ENCODE measurements at regions not wholly inside any gene's neighbourhood (a gene's known extent, or its start where the extent isn't known, plus 50 kb on each side); places are given as distances from the start of the nearest gene placed in this dataset.

DNA sequence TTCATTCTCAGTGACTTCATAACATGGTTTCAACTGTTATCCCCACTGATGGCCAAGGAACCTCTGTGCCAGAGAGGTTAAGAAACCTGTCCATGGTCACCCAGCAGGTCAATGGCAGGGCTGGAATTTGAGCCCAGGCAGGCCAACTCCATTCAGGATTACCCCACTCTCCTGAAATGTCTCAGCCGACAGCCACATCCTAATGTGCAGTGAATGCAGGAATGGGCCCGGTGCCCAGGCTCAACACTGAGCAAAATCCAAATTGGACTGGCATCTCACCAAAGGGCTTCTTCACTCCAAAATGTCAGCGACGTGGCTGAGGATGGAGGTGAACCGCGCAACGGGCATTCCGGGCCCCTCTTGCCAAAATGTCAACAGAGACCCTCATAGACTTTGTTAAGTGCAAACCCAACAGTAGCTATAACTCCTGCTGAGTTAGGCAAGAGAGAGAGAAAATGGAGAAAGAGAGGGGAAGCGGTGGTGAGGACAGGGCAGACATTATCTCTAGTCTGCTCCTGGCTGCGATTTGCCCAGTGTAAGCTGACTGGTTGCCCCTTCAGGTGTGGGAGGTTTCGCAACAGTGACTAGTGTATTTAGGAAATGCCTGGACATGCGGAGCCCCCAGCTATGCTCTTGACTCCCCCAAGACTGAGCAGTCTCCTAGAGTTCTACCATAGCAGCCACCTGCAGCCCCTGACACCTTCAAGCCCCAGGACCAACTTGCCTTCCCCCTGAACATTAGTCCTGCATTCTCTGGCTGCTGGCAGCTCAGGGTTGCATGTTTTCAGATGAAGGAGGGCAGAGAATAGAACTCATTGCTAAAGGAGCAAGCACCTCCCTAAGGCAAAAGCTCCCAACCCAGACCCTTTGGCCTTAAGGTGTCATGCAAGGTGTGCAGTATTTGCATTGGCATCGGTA lies 167.7 kb downstream of the ANAPC1 start:
- TF ChIP-seq EZH2 (IDR thresholded peaks at IDR 0.05; ENCODE audit: insufficient read depth, poor library complexity, severe bottlenecking) (no peak), EZH2phosphoT487 (IDR thresholded peaks at IDR 0.05; ENCODE audit: insufficient read depth, low read depth) (no peak)

Data from GM23248 (cell line).